Activated CD8-positive, alpha-beta memory T cell treated with anti-CD3 and anti-CD28 coated beads, Interleukin-2, amount 50 U/mL, for 24 hours (primary cell): ENCODE measurements at regions not wholly inside any gene's neighbourhood (a gene's known extent, or its start where the extent isn't known, plus 50 kb on each side); places are given as distances from the start of the nearest gene placed in this dataset.

ENCODE experiments used
- DNase-seq: peaks from one replicate; pipeline ENCODE4 v3.0.0-alpha.2; 2020; ENCODE audit errors: extremely low read depth

GRCh38 chr21:28751176-28751575, 241.5 kb downstream of the LTN1 start:
- DNase-seq, result no peak

- DNase-seq, result no peak
These were observed 242.1 kb downstream of the LTN1 start for GRCh38 chr21:28750565-28750964.

GRCh38 chr21:28749536-28749935, 243.1 kb downstream of the LTN1 start:
- no peak for DNase-seq

GRCh38 chr21:28747464-28747863, 245.2 kb downstream of the LTN1 start:
- no peak for DNase-seq

- DNase-seq, result no peak
These were observed 246.5 kb downstream of the LTN1 start for GRCh38 chr21:28746166-28746565.

- peak; percentile 51 for DNase-seq
These were observed 247.3 kb downstream of the LTN1 start for GRCh38 chr21:28745131-28746016.

GRCh38 chr21:28743723-28744122, 249.0 kb downstream of the LTN1 start:
- DNase-seq, result no peak

- DNase-seq, result no peak
These were observed 250.2 kb downstream of the LTN1 start for GRCh38 chr21:28742527-28742926.

GRCh38 chr21:28740125-28740524, 252.6 kb downstream of the LTN1 start:
- DNase-seq, result no peak

- no peak for DNase-seq
These were observed 253.8 kb downstream of the LTN1 start for GRCh38 chr21:28738882-28739281.

GRCh38 chr21:28738420-28738704, 254.3 kb downstream of the LTN1 start:
- no peak for DNase-seq

GRCh38 chr21:28737674-28738419, 254.8 kb downstream of the LTN1 start:
- no peak for DNase-seq

GRCh38 chr21:28734522-28735175, 258.0 kb downstream of the LTN1 start:
- DNase-seq, result no peak

- DNase-seq, result no peak
These were observed 260.9 kb downstream of the LTN1 start for GRCh38 chr21:28731700-28732321.

GRCh38 chr21:28729887-28730286, 262.8 kb downstream of the LTN1 start:
- no peak for DNase-seq

GRCh38 chr21:28727809-28728208, 264.9 kb downstream of the LTN1 start:
- no peak for DNase-seq

GRCh38 chr21:28725396-28725795, 267.3 kb downstream of the LTN1 start:
- no peak for DNase-seq

GRCh38 chr21:28723646-28724045, 269.0 kb downstream of the LTN1 start:
- DNase-seq, result no peak

GRCh38 chr21:28719723-28720122, 273.0 kb downstream of the LTN1 start:
- DNase-seq, result no peak

GRCh38 chr21:28714777-28715464, 277.8 kb downstream of the LTN1 start:
- no peak for DNase-seq

GRCh38 chr21:28712411-28712810, 280.3 kb downstream of the LTN1 start:
- DNase-seq, result no peak

- DNase-seq, result no peak
These were observed 287.1 kb downstream of the LTN1 start for GRCh38 chr21:28705616-28706015.
